HEK293 (cell line): ENCODE measurements at regions not wholly inside any gene's neighbourhood (a gene's known extent, or its start where the extent isn't known, plus 50 kb on each side); places are given as distances from the start of the nearest gene placed in this dataset.
A peak's percentile ranks its signal among the peaks of the same experiment; 100 is the strongest.

Experiments used
- CTCF ChIA-PET: fragments of 350-600 bp; formaldehyde crosslinking; extraction: SDS; loops from one replicate; lab custom pipeline; 2021; ENCODE audit warnings: antibody characterized with exemption; lab: Yijun Ruan, JAX
- POLR2A ChIA-PET: fragments of 300-600 bp; formaldehyde crosslinking; extraction: SDS; loops from one replicate; lab custom pipeline; 2020; ENCODE audit warnings: antibody characterized with exemption, inconsistent platforms; lab: Yijun Ruan, JAX
- H3K27ac ChIP-seq: fragments of 200-500 bp; sonication (Bioruptor generic); 2 replicates; pipeline ENCODE4 v1.5.1; 2014; ENCODE audit warnings: low read depth, low read length, control low read depth, inconsistent platforms; ENCODE audit errors: extremely low read depth
- H3K36me3 ChIP-seq, 2 experiments: fragments of 200-500 bp in 1 of 2; sonication (Bioruptor generic) in 1 of 2; 1 replicate in 1 of 2; 2 replicates in 1 of 2; pipeline ENCODE4 v1.5.1; 2014 to 2017; ENCODE audit warnings: inconsistent platforms in 2 of 2, low read length in 2 of 2; ENCODE audit not compliant: control insufficient read depth in 2 of 2, insufficient read depth in 1 of 2
- H3K4me1 ChIP-seq: fragments of 200-500 bp; sonication (Bioruptor generic); 2 replicates; pipeline ENCODE4 v1.5.1; 2014; ENCODE audit warnings: mild to moderate bottlenecking, low read length, inconsistent platforms; ENCODE audit not compliant: control insufficient read depth, insufficient read depth
- H3K4me3 ChIP-seq: 2 replicates; pipeline ENCODE4 v1.5.1; 2011; ENCODE audit warnings: low read depth, mild to moderate bottlenecking, control low read depth, low read length, moderate library complexity
- H3K9me3 ChIP-seq: fragments of 200-500 bp; sonication (Bioruptor generic); 2 replicates; pipeline ENCODE4 v1.5.1; 2014; ENCODE audit warnings: low read depth, low read length, inconsistent platforms; ENCODE audit not compliant: control insufficient read depth, insufficient read depth
- BCL11A ChIP-seq: fragments of 450-650 bp; formaldehyde crosslinking; IDR thresholded peaks from 2 replicates; pipeline ENCODE4 v1.5.1; 2016; ENCODE audit warnings: low read depth, missing biosample characterization, missing genetic modification characterization
- BCL6B ChIP-seq: fragments of 450-650 bp; formaldehyde crosslinking; IDR thresholded peaks from 2 replicates; pipeline ENCODE4 v1.5.1; 2017; ENCODE audit warnings: missing biosample characterization, missing genetic modification characterization
- GLIS1 ChIP-seq: fragments of 450-650 bp; formaldehyde crosslinking; IDR thresholded peaks from 2 replicates; pipeline ENCODE4 v1.5.1; 2016; ENCODE audit warnings: missing biosample characterization, missing genetic modification characterization
- GLIS2 ChIP-seq: fragments of 450-650 bp; formaldehyde crosslinking; IDR thresholded peaks from 2 replicates; pipeline ENCODE4 v1.5.1; 2016; ENCODE audit warnings: missing biosample characterization, missing genetic modification characterization
- IKZF3 ChIP-seq: fragments of 450-650 bp; IDR thresholded peaks from 2 replicates; pipeline ENCODE4 v1.5.0; 2018; ENCODE audit warnings: missing biosample characterization, mild to moderate bottlenecking, missing genetic modification characterization, moderate library complexity
- KLF7 ChIP-seq: fragments of 450-650 bp; formaldehyde crosslinking; IDR thresholded peaks from 2 replicates; pipeline ENCODE4 v1.5.1; 2016; ENCODE audit warnings: missing biosample characterization, missing genetic modification characterization, borderline replicate concordance
- PATZ1 ChIP-seq: fragments of 450-650 bp; formaldehyde crosslinking; IDR thresholded peaks from 2 replicates; pipeline ENCODE4 v1.5.1; 2016; ENCODE audit warnings: missing biosample characterization, missing genetic modification characterization
- SP3 ChIP-seq: fragments of 450-650 bp; formaldehyde crosslinking; IDR thresholded peaks from 2 replicates; pipeline ENCODE4 v1.5.1; 2016; ENCODE audit warnings: missing biosample characterization, missing genetic modification characterization
- ZEB2 ChIP-seq: fragments of 450-650 bp; formaldehyde crosslinking; IDR thresholded peaks from 2 replicates; pipeline ENCODE4 v1.5.1; 2016; ENCODE audit warnings: missing biosample characterization, missing genetic modification characterization
- ZNF121 ChIP-seq: fragments of 450-650 bp; formaldehyde crosslinking; IDR thresholded peaks from 2 replicates; pipeline ENCODE4 v1.5.1; 2016; ENCODE audit warnings: missing biosample characterization, missing genetic modification characterization
- ZNF138 ChIP-seq: fragments of 450-650 bp; formaldehyde crosslinking; IDR thresholded peaks from 2 replicates; pipeline ENCODE4 v1.5.1; 2016; ENCODE audit warnings: missing biosample characterization, missing genetic modification characterization, borderline replicate concordance
- ZNF202 ChIP-seq: fragments of 450-650 bp; formaldehyde crosslinking; IDR thresholded peaks from 2 replicates; pipeline ENCODE4 v1.5.1; 2016; ENCODE audit warnings: missing biosample characterization, missing genetic modification characterization, borderline replicate concordance
- ZNF223 ChIP-seq: fragments of 450-650 bp; formaldehyde crosslinking; IDR thresholded peaks from 2 replicates; pipeline ENCODE4 v1.5.1; 2016; ENCODE audit warnings: missing biosample characterization, missing genetic modification characterization
- ZNF362 ChIP-seq: fragments of 450-650 bp; formaldehyde crosslinking; IDR thresholded peaks from 2 replicates; pipeline ENCODE4 v1.5.1; 2016; ENCODE audit warnings: missing biosample characterization, missing genetic modification characterization
- ZNF423 ChIP-seq: fragments of 450-650 bp; formaldehyde crosslinking; IDR thresholded peaks from 2 replicates; pipeline ENCODE4 v1.5.1; 2016; ENCODE audit warnings: missing biosample characterization, missing genetic modification characterization
- ZNF518A ChIP-seq: fragments of 450-650 bp; formaldehyde crosslinking; conservative IDR thresholded peaks from 2 replicates; pipeline ENCODE4 v1.5.1; 2016; ENCODE audit warnings: low read depth, missing biosample characterization, missing genetic modification characterization
- ZNF560 ChIP-seq: fragments of 450-650 bp; formaldehyde crosslinking; IDR thresholded peaks from 2 replicates; pipeline ENCODE4 v1.5.1; 2017; ENCODE audit warnings: missing biosample characterization, missing genetic modification characterization, borderline replicate concordance
- ZNF623 ChIP-seq: fragments of 450-650 bp; formaldehyde crosslinking; IDR thresholded peaks from 2 replicates; pipeline ENCODE4 v1.5.1; 2016; ENCODE audit warnings: missing biosample characterization, missing genetic modification characterization
- ZNF629 ChIP-seq: fragments of 450-650 bp; formaldehyde crosslinking; IDR thresholded peaks from 2 replicates; pipeline ENCODE4 v1.5.1; 2017; ENCODE audit warnings: missing biosample characterization, missing genetic modification characterization
- ZNF791 ChIP-seq: fragments of 450-650 bp; formaldehyde crosslinking; IDR thresholded peaks from 2 replicates; pipeline ENCODE4 v1.5.1; 2016; ENCODE audit warnings: missing biosample characterization, missing genetic modification characterization
- ZNF792 ChIP-seq: fragments of 450-650 bp; formaldehyde crosslinking; IDR thresholded peaks from 2 replicates; pipeline ENCODE4 v1.5.1; 2016; ENCODE audit warnings: missing biosample characterization, missing genetic modification characterization
- ZNF837 ChIP-seq: fragments of 450-650 bp; formaldehyde crosslinking; IDR thresholded peaks from 2 replicates; pipeline ENCODE4 v1.5.1; 2016; ENCODE audit warnings: missing biosample characterization, missing genetic modification characterization
- ZSCAN16 ChIP-seq: fragments of 450-650 bp; formaldehyde crosslinking; IDR thresholded peaks from 2 replicates; pipeline ENCODE4 v1.5.1; 2016; ENCODE audit warnings: missing biosample characterization, missing genetic modification characterization

GRCh38 chr15:39400002-39400401 lies 180.9 kb upstream of the THBS1 start (continued):
- TF ChIP-seq ZNF121 (tag by site-specific recombination) = no peak

- TF ChIP-seq GLIS2 (tag by site-specific recombination) (no peak), ZNF792 (no peak)
- H3K9me3 ChIP-seq = no peaks in the 10 kb centered on the region
- H3K36me3 ChIP-seq = no peaks in the 10 kb centered on the region
- peaks cover 17% of the 10 kb centered on the region for H3K4me1 ChIP-seq
- H3K4me3 ChIP-seq = no peak overlapping the region
- H3K27ac ChIP-seq = no peak overlapping the region
- CTCF ChIA-PET = no interaction called here
- POLR2A ChIA-PET = no interaction called here
These were observed 179.9 kb upstream of the THBS1 start for GRCh38 chr15:39400821-39401550.

GRCh38 chr15:39403640-39404117 lies 177.2 kb upstream of the THBS1 start:
- H3K36me3 ChIP-seq = no peaks in the 10 kb centered on the region
- H3K9me3 ChIP-seq = no peaks in the 10 kb centered on the region
- peaks cover 17% of the 10 kb centered on the region for H3K4me1 ChIP-seq
- H3K4me3 ChIP-seq = no peak overlapping the region
- H3K27ac ChIP-seq = no peak overlapping the region
- ChIA-PET CTCF (interaction anchor here (1.3 kb wide), 1 partner anchor 176 kb away, joined by 4 read pairs; the partner anchor contains the start of gene THBS1), POLR2A (interaction anchor here (1.2 to 3.0 kb wide), 2 partner anchors 41 to 177 kb away, joined by 3 to 15 read pairs; partner anchors contain the start of gene THBS1)
- TF ChIP-seq ZNF623 (tag by site-specific recombination) = no peak
- TF ChIP-seq ZNF791 = no peak
- 0 out of 2 replicates have a peak, but pooled peaks have one; percentile 25 for TF ChIP-seq GLIS1
- 0 out of 2 replicates have a peak, but pooled peaks have one; percentile 20 for TF ChIP-seq ZNF518A
- TF ChIP-seq ZEB2 = peak; percentile 79
- no peak for TF ChIP-seq ZNF423 (tag by site-specific recombination)
- TF ChIP-seq GLIS2 (tag by site-specific recombination) = no peak
- TF ChIP-seq ZNF560 (tag by site-specific recombination) = no peak
- TF ChIP-seq IKZF3 (tag by site-specific recombination) = peak; percentile 67; the same call in 1 of the 2 replicates
- TF ChIP-seq SP3 (tag by site-specific recombination) = no peak
- no peak for TF ChIP-seq KLF7 (tag by site-specific recombination)
- TF ChIP-seq PATZ1 (tag by site-specific recombination) = peak; percentile 45; the same call in 1 of the 2 replicates
- peak; percentile 82 for TF ChIP-seq BCL11A (tag by site-specific recombination)
- no peak for TF ChIP-seq ZNF138
- TF ChIP-seq ZNF202 (tag by site-specific recombination) = no peak
- TF ChIP-seq ZNF837 = no peak
- TF ChIP-seq ZNF629 (tag by site-specific recombination) = peak; percentile 71; the same call in 1 of the 2 replicates
- no peak for TF ChIP-seq ZNF362
- TF ChIP-seq BCL6B (tag by site-specific recombination) = peak; percentile 81
- TF ChIP-seq ZNF223 (tag by site-specific recombination) = no peak
- no peak for TF ChIP-seq ZSCAN16 (tag by site-specific recombination)
